ENCODE measurements at regions not wholly inside any gene's neighbourhood (a gene's known extent, or its start where the extent isn't known, plus 50 kb on each side); places are given as distances from the start of the nearest gene placed in this dataset.

DNA sequence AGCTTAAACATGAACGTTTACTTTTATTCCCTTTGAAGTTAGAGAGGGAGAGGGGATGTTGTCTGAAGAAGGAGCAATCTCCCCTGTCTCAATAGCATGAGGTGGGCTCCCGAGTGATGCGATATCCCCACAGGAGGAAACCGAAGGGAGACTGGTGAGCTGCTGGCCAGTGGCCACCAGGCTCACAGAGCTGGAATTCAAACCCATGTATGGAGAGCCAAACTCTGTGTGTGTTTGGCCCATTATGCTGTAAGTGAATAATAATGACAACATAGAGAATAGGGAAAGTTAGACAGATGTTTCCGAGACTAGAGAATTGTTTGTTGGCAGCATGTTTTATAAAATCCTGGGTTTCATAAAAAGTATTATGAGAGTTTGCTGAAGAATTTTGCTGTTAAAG, 66.1 kb upstream of the CLNK start:
- ATAC-seq (ENCODE audit: low read depth) = no peak
- no peak for DNase-seq
- ChIA-PET CTCF (no interaction called here), POLR2A (ENCODE audit: unreplicated experiment) (no interaction called here)
- H3K4me3 ChIP-seq (ENCODE audit: insufficient read depth, low read depth, low read length) = no peak overlapping the region
- no peak overlapping the region for H4K5ac ChIP-seq (ENCODE audit: low read depth, low read length)
- 33% methylated on average over 1 of the region's 5 CpGs; no CpG with 5 or more reads in 1 of the 2 experiments for WGBS, 2 experiments (ENCODE audit: extremely low coverage in 2 of 2, insufficient read length in 1 of 2)
- H2BK120ac ChIP-seq (ENCODE audit: low read depth, low read length) = no peak overlapping the region
- dilution Hi-C loops (cut with HindIII; ENCODE audit: low sequenced_read_pairs, unreplicated experiment) = no loop called here
- H3K4me2 ChIP-seq (ENCODE audit: low read depth, low read length) = no peak overlapping the region
- H2BK20ac ChIP-seq (ENCODE audit: low read depth, low read length) = no peak overlapping the region
- TF ChIP-seq FOS (IDR thresholded peaks at IDR 0.05; ENCODE audit: low read depth, low read length) (no peak), RFX5 (IDR thresholded peaks at IDR 0.05; ENCODE audit: low read depth, low read length) (no peak), MAFK (IDR thresholded peaks at IDR 0.05; ENCODE audit: low read depth, low read length) (no peak)
- H2AK9ac ChIP-seq (replicated peaks; ENCODE audit: low read depth, low read length, poor library complexity) = no peak overlapping the region
- H4K20me1 ChIP-seq (ENCODE audit: insufficient read depth, low read length) = no peaks in the 10 kb centered on the region
- peaks cover 4% of the 10 kb centered on the region; the same call in 1 of the 2 replicates for H3K27me3 ChIP-seq (ENCODE audit: control insufficient read depth, insufficient read depth, low read length)
- no peak overlapping the region for H2BK15ac ChIP-seq (ENCODE audit: low read depth, low read length)
- no peak overlapping the region for H3K23ac ChIP-seq (ENCODE audit: low read depth, low read length)
- no peaks in the 10 kb centered on the region for H3K9me1 ChIP-seq (ENCODE audit: insufficient read depth, low read length)
- no peak overlapping the region for H3K14ac ChIP-seq (replicated peaks; ENCODE audit: low read depth, low read length)
- in situ Hi-C loops (cut with MboI; ENCODE audit: low sequenced_read_pairs) = no loop called here
- no peak overlapping the region for H4K8ac ChIP-seq (ENCODE audit: low read depth in 2 of 2, low read length in 2 of 2)
- H3K36me3 ChIP-seq (ENCODE audit: control insufficient read depth, insufficient read depth, low read length) = no peaks in the 10 kb centered on the region
- no peak overlapping the region for H3K27ac ChIP-seq (ENCODE audit: insufficient read depth, low read length)
- H3K56ac ChIP-seq (ENCODE audit: extremely low read depth, insufficient read depth, low read length) = no peak overlapping the region
- H3K9me3 ChIP-seq (ENCODE audit: control insufficient read depth, insufficient read depth, low read length) = no peaks in the 10 kb centered on the region
- no peaks in the 10 kb centered on the region for H3K79me1 ChIP-seq (ENCODE audit: low read depth in 1 of 2, low read length in 2 of 2)
- intact Hi-C loops (cut with micrococcal nuclease) = no loop called here
- no peak overlapping the region for H2BK5ac ChIP-seq (ENCODE audit: low read depth, low read length, poor library complexity, severe bottlenecking)
- no peaks in the 10 kb centered on the region for H3K4me1 ChIP-seq (ENCODE audit: control insufficient read depth, insufficient read depth, low read length)
- no peak overlapping the region for H2AFZ ChIP-seq (replicated peaks; ENCODE audit: low read length, poor library complexity)
- H3K4ac ChIP-seq (ENCODE audit: low read depth, low read length) = no peak overlapping the region
- H3K9ac ChIP-seq (ENCODE audit: low read depth, low read length) = no peak overlapping the region
- no peak overlapping the region for H3K18ac ChIP-seq (ENCODE audit: low read depth, low read length)
- no peak overlapping the region for H2AK5ac ChIP-seq (ENCODE audit: low read depth, low read length)
- no TSS peak for BruUV-seq (replicated peaks)
- no peak overlapping the region for H4K91ac ChIP-seq (ENCODE audit: insufficient read depth, low read depth, low read length)

All from IMR-90 (cell line).